H7 (cell line): ENCODE measurements at regions not wholly inside any gene's neighbourhood (a gene's known extent, or its start where the extent isn't known, plus 50 kb on each side); places are given as distances from the start of the nearest gene placed in this dataset.

Experiments
- DNase-seq: peaks from one replicate; pipeline ENCODE4 v3.0.0; 2012
- H3K27me3 ChIP-seq: 2 replicates; pipeline ENCODE4 v1.6.0; 2011; ENCODE audit warnings: mild to moderate bottlenecking, low read length; ENCODE audit not compliant: control insufficient read depth, insufficient read depth
- H3K36me3 ChIP-seq: replicated peaks from 2 replicates; pipeline ENCODE4 v1.5.1; 2011; ENCODE audit warnings: low read length; ENCODE audit not compliant: control insufficient read depth, insufficient read depth
- H3K4me3 ChIP-seq: 2 replicates; pipeline ENCODE4 v1.5.1; 2011; ENCODE audit warnings: low read depth, mild to moderate bottlenecking, control low read depth, low read length, moderate library complexity; ENCODE audit not compliant: insufficient read depth

GRCh38 chr2:128986867-128987268, 668.2 kb upstream of the HS6ST1 start:
- no peaks in the 10 kb centered on the region for H3K27me3 ChIP-seq
- DNase-seq = no peak
- no peaks in the 10 kb centered on the region for H3K36me3 ChIP-seq
- H3K4me3 ChIP-seq = no peak overlapping the region

- no peak for DNase-seq
- Histone ChIP-seq H3K36me3 (no peaks in the 10 kb centered on the region), H3K27me3 (no peaks in the 10 kb centered on the region), H3K4me3 (no peak overlapping the region)
Measured at GRCh38 chr2:128988326-128988725, 669.7 kb upstream of the HS6ST1 start.

GRCh38 chr2:128988967-128989366, 670.3 kb upstream of the HS6ST1 start:
- no peaks in the 10 kb centered on the region for H3K27me3 ChIP-seq
- DNase-seq = no peak
- H3K4me3 ChIP-seq = no peak overlapping the region
- H3K36me3 ChIP-seq = no peaks in the 10 kb centered on the region

GRCh38 chr2:128995086-128995485, 676.4 kb upstream of the HS6ST1 start:
- Histone ChIP-seq H3K4me3 (no peak overlapping the region), H3K27me3 (no peaks in the 10 kb centered on the region), H3K36me3 (no peaks in the 10 kb centered on the region)
- no peak for DNase-seq

DNA sequence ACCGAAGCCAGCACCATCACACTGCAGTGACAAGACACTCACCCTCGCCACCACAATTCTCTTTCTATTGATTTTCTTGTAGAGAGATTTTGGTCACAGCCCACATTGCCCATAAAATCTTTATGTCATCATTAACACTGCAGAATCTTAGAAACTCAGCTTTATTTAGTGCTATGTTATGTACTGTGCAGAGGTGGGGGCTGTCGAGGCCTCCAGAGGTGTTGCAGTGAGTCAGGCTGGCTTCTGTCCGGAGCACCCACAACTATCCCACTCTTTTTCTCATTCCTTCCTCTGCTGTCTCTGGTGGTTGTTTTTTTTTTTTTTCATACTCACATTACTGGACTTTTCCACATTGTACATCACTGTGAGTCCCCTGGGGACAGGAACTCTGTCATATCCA, 677.4 kb upstream of the HS6ST1 start:
- no peak for DNase-seq
- Histone ChIP-seq H3K36me3 (no peaks in the 10 kb centered on the region), H3K27me3 (no peaks in the 10 kb centered on the region), H3K4me3 (no peak overlapping the region)

- DNase-seq = no peak
- Histone ChIP-seq H3K36me3 (no peaks in the 10 kb centered on the region), H3K4me3 (no peak overlapping the region), H3K27me3 (no peaks in the 10 kb centered on the region)
Measured at GRCh38 chr2:128997166-128997866, 678.6 kb upstream of the HS6ST1 start.

DNA sequence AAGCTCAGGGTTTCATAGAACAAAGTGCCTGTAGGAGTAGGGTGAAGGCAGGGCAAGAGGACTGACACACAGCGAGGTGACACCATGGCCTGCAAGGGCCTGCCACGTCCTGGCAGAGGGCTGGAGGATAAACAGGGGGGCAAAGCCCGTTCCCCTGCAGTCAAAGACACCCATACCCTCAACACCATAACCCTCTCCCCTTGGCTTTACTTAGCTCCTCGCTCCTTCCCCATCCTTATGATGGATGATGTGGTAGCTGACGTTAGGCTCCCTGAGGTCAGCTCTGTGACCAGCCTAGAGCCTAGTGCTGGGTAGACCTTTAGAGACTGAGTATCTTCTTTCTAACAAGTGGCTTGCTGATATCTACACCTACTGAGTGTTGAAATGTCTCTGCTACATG, 683.3 kb upstream of the HS6ST1 start:
- Histone ChIP-seq H3K4me3 (no peak overlapping the region), H3K36me3 (no peaks in the 10 kb centered on the region), H3K27me3 (no peaks in the 10 kb centered on the region)
- no peak for DNase-seq

GRCh38 chr2:129002751-129003150, 684.1 kb upstream of the HS6ST1 start:
- H3K27me3 ChIP-seq = no peaks in the 10 kb centered on the region
- no peak for DNase-seq

DNA sequence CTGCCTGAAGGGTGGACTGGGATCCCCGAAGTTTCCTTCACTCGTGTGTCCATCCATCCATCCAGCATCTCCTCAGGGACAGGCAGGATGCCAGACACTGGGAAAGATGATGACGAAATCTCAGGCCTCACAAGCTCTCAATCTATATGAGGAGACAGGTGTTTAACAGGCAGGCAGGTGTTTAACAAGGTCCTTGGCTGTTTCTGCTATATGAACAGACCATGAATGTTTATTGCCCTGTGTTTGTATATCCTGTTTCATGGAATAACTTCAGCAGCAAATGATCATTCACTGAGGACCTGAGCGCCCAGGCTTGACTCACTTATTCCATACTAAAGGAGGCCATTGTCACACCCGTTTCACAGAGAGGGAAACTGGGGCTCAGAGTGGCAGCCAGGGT, 685.8 kb upstream of the HS6ST1 start:
- DNase-seq = no peak
- no peaks in the 10 kb centered on the region for H3K36me3 ChIP-seq
- H3K27me3 ChIP-seq = no peaks in the 10 kb centered on the region
- H3K4me3 ChIP-seq = no peak overlapping the region

More at GRCh38 chr2:129002751-129003150, 684.1 kb upstream of the HS6ST1 start:
- Histone ChIP-seq H3K4me3 (no peak overlapping the region), H3K36me3 (no peaks in the 10 kb centered on the region)

GRCh38 chr2:129004940-129005490, 686.3 kb upstream of the HS6ST1 start:
- Histone ChIP-seq H3K4me3 (no peak overlapping the region), H3K27me3 (no peaks in the 10 kb centered on the region), H3K36me3 (no peaks in the 10 kb centered on the region)
- DNase-seq = no peak

- Histone ChIP-seq H3K27me3 (no peaks in the 10 kb centered on the region), H3K4me3 (no peak overlapping the region), H3K36me3 (no peaks in the 10 kb centered on the region)
- no peak for DNase-seq
Measured at GRCh38 chr2:129006135-129006886, 687.6 kb upstream of the HS6ST1 start.

- no peaks in the 10 kb centered on the region for H3K27me3 ChIP-seq
- DNase-seq = no peak
- no peaks in the 10 kb centered on the region for H3K36me3 ChIP-seq
- H3K4me3 ChIP-seq = no peak overlapping the region
Measured at GRCh38 chr2:129006901-129007300, 688.2 kb upstream of the HS6ST1 start.

- H3K36me3 ChIP-seq = no peaks in the 10 kb centered on the region
Measured at GRCh38 chr2:129008055-129008880, 689.6 kb upstream of the HS6ST1 start.

DNA sequence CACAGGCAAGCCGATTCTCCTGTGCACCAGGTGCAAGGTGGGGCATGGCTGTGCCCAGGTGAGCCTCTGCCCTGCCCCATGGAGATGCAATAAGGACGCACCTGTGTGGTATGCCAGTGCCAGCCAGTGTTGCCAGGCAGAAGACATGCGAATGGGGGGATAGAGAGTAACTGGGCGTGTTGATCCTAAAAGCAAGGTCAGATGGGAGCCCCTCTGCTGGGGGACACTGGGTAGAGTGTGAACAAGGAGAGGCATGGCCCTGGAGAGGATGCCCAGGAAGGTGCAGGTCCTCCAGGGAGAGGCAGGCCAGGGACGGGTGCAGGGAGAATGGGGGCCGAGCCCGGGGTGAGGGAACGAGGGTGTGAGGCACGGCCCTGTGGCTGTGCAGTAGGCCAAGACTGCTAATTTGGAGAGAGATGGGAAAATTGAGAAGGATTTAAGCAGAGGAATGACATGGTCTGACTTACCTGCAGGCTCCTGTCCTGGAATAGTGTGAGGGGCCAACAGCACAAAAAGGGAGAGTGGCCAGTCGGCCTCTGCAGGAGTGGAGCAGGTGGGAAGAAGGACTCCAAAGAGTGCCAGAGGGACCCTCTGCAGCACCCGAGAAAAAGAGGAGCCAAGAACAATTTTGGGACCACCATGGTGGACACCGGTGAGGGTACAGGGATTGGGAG, 690.4 kb upstream of the HS6ST1 start:
- no peak for DNase-seq

More at GRCh38 chr2:129008055-129008880, 689.6 kb upstream of the HS6ST1 start:
- Histone ChIP-seq H3K4me3 (no peak overlapping the region), H3K27me3 (no peaks in the 10 kb centered on the region)
- no peak for DNase-seq

More for the DNA sequence above, 690.4 kb upstream of the HS6ST1 start:
- H3K36me3 ChIP-seq = no peaks in the 10 kb centered on the region
- H3K27me3 ChIP-seq = no peaks in the 10 kb centered on the region
- no peak overlapping the region for H3K4me3 ChIP-seq
